ENCODE measurements at regions not wholly inside any gene's neighbourhood (a gene's known extent, or its start where the extent isn't known, plus 50 kb on each side); places are given as distances from the start of the nearest gene placed in this dataset.

DNA sequence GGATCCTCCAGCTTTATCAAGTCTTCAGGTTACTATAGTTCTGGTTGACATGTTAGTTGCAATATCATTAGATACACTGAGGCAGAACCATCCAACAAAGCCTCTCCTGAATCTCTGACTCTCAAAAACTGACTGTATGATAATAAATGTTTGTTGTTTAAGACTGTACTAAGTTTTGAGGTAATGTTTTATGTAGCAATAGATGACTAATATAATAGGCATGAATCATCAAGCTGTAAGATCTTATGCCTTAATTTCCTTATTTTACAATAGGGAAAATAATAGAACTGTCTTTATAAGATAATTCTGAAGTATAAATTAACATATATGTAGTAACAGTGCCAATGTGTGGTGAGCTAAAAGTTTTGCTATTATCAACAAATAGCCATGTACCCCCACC lies 88.9 kb upstream of the TBC1D5 start:
- TF ChIP-seq CTCF (optimal IDR thresholded peaks at IDR 0.05 in 1 of 3, IDR thresholded peaks at IDR 0.05 in 1 of 3, conservative IDR thresholded peaks at IDR 0.05 in 1 of 3; ENCODE audit: extremely low read depth in 1 of 3, insufficient read depth in 2 of 3, low read length in 3 of 3) = no peak
- TF ChIP-seq EZH2 (IDR thresholded peaks at IDR 0.05; ENCODE audit: low read length) = no peak
